ENCODE measurements at regions not wholly inside any gene's neighbourhood (a gene's known extent, or its start where the extent isn't known, plus 50 kb on each side); places are given as distances from the start of the nearest gene placed in this dataset.

DNA sequence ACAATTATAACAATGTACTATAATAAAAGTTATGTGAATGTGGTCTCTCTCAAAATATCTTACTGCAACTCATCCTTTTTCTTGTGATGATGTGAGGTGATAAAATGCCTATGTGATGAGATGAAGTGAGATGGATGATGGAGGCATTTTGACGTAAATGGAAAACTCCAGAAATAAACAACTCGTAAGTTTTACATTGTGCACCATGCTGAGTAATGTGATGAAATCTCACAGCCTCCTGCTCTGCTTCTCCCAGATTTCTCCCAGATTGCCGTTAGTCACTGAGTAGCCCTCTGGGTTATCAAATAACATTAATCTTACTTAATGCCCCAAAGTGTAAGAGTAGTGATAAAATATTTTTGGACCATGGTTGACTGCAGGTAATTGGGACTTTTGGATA is 64.8 kb upstream of the SLCO2A1 start:
- TF ChIP-seq SNAI2 (CRISPR knock-in tag; IDR thresholded peaks at IDR 0.05) (no peak), ISL1 (CRISPR knock-in tag; IDR thresholded peaks at IDR 0.05) (peak; percentile 85)
- ATAC-seq = peak; percentile 53

DNA sequence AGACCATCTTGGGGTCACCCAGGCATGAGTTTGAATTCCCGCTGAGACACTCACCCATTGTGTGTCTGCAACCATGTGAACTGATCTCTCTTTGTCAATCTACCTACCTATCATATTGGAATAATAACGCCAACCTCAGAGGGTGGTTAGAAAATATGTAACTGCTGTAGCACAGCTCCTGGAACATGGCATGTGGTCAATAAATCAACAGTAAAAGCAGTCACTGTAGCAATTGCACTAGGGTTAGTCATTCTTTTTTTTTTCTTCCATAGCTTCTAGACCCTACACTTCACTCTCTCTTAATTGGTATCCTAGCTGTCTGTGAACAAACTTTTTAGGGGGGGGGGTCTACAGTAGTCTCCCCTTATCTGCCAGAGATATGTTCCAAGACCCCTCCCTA is 64.2 kb upstream of the SLCO2A1 start:
- ATAC-seq = peak; percentile 37; the same call in 1 of the 3 replicates
- TF ChIP-seq ZNF70 (CRISPR knock-in tag; IDR thresholded peaks at IDR 0.05) (no peak), CSDC2 (CRISPR knock-in tag; IDR thresholded peaks at IDR 0.05) (no peak), BACH2 (CRISPR knock-in tag; IDR thresholded peaks at IDR 0.05; ENCODE audit: borderline replicate concordance) (no peak), TOX (CRISPR knock-in tag; IDR thresholded peaks at IDR 0.05; ENCODE audit: borderline replicate concordance) (no peak)
- TF ChIP-seq, protein P1, sequence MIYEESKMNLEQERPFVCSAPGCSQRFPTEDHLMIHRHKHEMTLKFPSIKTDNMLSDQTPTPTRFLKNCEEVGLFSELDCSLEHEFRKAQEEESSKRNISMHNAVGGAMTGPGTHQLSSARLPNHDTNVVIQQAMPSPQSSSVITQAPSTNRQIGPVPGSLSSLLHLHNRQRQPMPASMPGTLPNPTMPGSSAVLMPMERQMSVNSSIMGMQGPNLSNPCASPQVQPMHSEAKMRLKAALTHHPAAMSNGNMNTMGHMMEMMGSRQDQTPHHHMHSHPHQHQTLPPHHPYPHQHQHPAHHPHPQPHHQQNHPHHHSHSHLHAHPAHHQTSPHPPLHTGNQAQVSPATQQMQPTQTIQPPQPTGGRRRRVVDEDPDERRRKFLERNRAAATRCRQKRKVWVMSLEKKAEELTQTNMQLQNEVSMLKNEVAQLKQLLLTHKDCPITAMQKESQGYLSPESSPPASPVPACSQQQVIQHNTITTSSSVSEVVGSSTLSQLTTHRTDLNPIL (CRISPR knock-in tag; IDR thresholded peaks at IDR 0.05; ENCODE audit: low read depth) = no peak
- TF ChIP-seq, protein P2, sequence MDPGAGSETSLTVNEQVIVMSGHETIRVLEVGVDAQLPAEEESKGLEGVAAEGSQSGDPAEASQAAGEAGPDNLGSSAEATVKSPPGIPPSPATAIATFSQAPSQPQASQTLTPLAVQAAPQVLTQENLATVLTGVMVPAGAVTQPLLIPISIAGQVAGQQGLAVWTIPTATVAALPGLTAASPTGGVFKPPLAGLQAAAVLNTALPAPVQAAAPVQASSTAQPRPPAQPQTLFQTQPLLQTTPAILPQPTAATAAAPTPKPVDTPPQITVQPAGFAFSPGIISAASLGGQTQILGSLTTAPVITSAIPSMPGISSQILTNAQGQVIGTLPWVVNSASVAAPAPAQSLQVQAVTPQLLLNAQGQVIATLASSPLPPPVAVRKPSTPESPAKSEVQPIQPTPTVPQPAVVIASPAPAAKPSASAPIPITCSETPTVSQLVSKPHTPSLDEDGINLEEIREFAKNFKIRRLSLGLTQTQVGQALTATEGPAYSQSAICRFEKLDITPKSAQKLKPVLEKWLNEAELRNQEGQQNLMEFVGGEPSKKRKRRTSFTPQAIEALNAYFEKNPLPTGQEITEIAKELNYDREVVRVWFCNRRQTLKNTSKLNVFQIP (CRISPR knock-in tag; IDR thresholded peaks at IDR 0.05; ENCODE audit: borderline replicate concordance, low read depth) = no peak
- TF ChIP-seq, protein P3, sequence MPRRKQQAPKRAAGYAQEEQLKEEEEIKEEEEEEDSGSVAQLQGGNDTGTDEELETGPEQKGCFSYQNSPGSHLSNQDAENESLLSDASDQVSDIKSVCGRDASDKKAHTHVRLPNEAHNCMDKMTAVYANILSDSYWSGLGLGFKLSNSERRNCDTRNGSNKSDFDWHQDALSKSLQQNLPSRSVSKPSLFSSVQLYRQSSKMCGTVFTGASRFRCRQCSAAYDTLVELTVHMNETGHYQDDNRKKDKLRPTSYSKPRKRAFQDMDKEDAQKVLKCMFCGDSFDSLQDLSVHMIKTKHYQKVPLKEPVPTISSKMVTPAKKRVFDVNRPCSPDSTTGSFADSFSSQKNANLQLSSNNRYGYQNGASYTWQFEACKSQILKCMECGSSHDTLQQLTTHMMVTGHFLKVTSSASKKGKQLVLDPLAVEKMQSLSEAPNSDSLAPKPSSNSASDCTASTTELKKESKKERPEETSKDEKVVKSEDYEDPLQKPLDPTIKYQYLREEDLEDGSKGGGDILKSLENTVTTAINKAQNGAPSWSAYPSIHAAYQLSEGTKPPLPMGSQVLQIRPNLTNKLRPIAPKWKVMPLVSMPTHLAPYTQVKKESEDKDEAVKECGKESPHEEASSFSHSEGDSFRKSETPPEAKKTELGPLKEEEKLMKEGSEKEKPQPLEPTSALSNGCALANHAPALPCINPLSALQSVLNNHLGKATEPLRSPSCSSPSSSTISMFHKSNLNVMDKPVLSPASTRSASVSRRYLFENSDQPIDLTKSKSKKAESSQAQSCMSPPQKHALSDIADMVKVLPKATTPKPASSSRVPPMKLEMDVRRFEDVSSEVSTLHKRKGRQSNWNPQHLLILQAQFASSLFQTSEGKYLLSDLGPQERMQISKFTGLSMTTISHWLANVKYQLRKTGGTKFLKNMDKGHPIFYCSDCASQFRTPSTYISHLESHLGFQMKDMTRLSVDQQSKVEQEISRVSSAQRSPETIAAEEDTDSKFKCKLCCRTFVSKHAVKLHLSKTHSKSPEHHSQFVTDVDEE (CRISPR knock-in tag; IDR thresholded peaks at IDR 0.05) = no peak

DNA sequence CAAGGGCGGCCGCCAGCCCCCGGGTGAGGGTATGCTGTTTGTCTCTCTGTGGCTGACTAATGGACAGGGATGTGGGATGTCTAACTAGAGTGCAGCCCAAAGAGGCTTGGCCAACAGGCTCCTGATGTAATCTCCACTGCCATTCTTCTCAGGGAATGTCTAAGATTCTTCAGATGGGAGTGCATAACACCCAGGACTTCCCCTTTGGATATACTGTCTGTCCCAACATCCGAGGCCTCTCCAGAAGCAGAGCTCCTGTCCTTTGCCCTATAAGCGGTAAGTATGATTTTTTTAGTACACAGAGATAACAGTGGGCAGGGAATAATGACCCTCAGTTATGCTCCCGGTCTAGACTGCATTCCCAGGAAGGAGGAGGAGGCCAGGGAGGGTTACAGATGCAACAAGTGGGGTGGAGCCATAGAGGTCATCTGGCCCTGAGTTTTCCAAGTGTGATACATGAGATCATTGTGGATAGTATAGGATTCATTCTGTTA is 62.5 kb upstream of the SLCO2A1 start:
- ATAC-seq = peak; percentile 27; the same call in 2 of the 3 replicates
- TF ChIP-seq, protein P3 (CRISPR knock-in tag; IDR thresholded peaks at IDR 0.05) = no peak
- TF ChIP-seq ZFP30 (CRISPR knock-in tag; IDR thresholded peaks at IDR 0.05) (no peak), RARB (CRISPR knock-in tag; IDR thresholded peaks at IDR 0.05) (no peak), ISL1 (CRISPR knock-in tag; IDR thresholded peaks at IDR 0.05) (peak; percentile 57; the same call in 1 of the 2 replicates), ESRRG (CRISPR knock-in tag; IDR thresholded peaks at IDR 0.05) (no peak), TCF4 (CRISPR knock-in tag; IDR thresholded peaks at IDR 0.05; ENCODE audit: borderline replicate concordance) (no peak), ZNF70 (CRISPR knock-in tag; IDR thresholded peaks at IDR 0.05) (no peak), PPARA (CRISPR knock-in tag; IDR thresholded peaks at IDR 0.05; ENCODE audit: borderline replicate concordance) (no peak)
- TF ChIP-seq, protein P1 (CRISPR knock-in tag; IDR thresholded peaks at IDR 0.05; ENCODE audit: low read depth) = no peak

DNA sequence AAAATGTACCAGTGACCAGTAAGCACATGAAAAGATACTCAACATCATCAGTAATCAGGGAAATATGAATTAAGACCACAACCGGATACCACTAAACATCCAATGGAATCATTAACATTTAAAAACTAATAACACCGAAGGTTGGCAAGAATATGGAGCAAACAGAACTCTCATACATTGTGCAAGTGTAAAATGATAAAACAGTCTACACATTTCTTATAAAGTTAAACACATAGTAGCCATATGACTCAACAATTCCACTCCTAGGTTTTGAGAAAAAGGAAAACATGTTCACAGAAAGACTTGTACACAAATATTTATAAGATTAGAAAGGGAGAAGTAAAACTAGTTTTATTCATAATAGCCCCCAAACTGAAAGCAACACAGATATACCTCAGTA is 60.3 kb upstream of the SLCO2A1 start:
- TF ChIP-seq, protein P3 (CRISPR knock-in tag; IDR thresholded peaks at IDR 0.05) = no peak
- TF ChIP-seq GLIS3 (CRISPR knock-in tag; IDR thresholded peaks at IDR 0.05) (no peak), ZC3H10 (CRISPR knock-in tag; IDR thresholded peaks at IDR 0.05) (no peak), TOX (CRISPR knock-in tag; IDR thresholded peaks at IDR 0.05; ENCODE audit: borderline replicate concordance) (no peak), SNAI2 (CRISPR knock-in tag; IDR thresholded peaks at IDR 0.05) (no peak)
- TF ChIP-seq, protein P4, sequence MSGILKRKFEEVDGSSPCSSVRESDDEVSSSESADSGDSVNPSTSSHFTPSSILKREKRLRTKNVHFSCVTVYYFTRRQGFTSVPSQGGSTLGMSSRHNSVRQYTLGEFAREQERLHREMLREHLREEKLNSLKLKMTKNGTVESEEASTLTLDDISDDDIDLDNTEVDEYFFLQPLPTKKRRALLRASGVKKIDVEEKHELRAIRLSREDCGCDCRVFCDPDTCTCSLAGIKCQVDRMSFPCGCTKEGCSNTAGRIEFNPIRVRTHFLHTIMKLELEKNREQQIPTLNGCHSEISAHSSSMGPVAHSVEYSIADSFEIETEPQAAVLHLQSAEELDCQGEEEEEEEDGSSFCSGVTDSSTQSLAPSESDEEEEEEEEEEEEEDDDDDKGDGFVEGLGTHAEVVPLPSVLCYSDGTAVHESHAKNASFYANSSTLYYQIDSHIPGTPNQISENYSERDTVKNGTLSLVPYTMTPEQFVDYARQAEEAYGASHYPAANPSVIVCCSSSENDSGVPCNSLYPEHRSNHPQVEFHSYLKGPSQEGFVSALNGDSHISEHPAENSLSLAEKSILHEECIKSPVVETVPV (CRISPR knock-in tag; IDR thresholded peaks at IDR 0.05) = no peak
- TF ChIP-seq, protein P1 (CRISPR knock-in tag; IDR thresholded peaks at IDR 0.05; ENCODE audit: low read depth) = no peak

More for the DNA sequence above, 60.3 kb upstream of the SLCO2A1 start:
- no peak for ATAC-seq

Measured in SK-N-SH treated with all-trans-retinoic acid at 6 μM for 48 hours (cell line).